HG02678 (cell line): ENCODE measurements at regions not wholly inside any gene's neighbourhood (a gene's known extent, or its start where the extent isn't known, plus 50 kb on each side); places are given as distances from the start of the nearest gene placed in this dataset.

Experiments
- ATAC-seq: cut with Tn5 transposase; IDR thresholded peaks from one replicate; pipeline ENCODE4 v1.9.1; 2021; ENCODE audit warnings: mild to moderate bottlenecking, moderate library complexity; ENCODE audit not compliant: unreplicated experiment

DNA sequence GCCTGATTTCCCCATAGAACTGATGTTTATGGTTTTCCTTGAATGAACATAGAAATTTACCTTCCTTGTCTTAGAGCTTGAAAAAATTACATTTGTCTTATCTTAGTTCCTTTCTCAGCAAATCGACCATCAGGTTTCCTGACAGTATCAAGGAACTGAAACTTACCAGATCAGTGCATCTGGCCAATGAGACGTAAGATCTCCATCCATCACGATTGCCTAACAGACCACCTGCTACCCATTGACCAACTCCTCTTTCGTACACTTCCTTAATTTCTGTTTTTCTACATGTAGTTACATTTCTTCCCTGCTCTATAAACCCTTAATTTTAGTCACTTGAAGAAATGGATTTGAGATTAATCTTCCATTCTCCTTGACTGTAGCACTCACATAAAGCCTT, 57.4 kb upstream of the TMPRSS15 start:
- peak; percentile 53 for ATAC-seq

- no peak for ATAC-seq
Measured at GRCh38 chr21:18461743-18462142, 58.2 kb upstream of the TMPRSS15 start.

GRCh38 chr21:18467715-18468114, 64.1 kb upstream of the TMPRSS15 start:
- no peak for ATAC-seq

DNA sequence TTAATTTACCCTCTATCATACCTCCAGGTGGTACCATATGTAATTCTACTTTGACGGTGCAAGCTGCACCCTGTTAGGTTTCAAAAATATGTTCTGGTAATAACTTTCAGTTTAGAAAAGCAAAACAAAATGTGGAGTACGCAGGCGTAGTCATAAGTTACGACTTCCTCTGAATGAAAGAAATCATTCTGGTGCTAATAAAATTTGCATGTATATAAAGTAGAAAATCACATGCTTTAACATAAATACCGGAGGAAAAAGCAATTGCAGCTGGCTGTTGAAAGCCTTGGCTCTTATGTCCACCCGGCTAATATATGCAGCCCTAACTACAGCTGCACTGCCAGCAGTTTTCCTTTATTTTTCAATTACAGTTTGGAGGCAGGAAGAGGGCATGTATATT, 65.2 kb upstream of the TMPRSS15 start:
- peak; percentile 66 for ATAC-seq

- no peak for ATAC-seq
Measured at GRCh38 chr21:18476639-18477038, 73.1 kb upstream of the TMPRSS15 start.

DNA sequence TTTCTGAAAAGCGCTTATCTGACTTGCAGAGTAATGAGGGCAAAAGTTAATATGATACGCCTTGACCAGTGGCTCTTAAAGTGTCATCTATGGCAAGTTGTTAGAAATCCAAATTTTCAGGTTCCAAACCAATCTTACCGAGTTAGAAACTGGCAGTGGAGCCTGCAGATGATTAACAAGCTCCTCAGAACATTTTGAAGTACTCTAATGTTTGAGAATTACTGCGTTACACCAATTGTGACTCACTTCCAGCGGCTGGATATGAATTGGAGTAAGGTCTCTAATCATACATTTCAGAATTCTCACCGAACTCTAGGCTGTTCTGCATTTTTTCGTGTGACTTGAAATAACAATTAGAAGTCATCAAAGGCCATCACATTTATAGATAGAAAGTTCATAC, 73.5 kb upstream of the TMPRSS15 start:
- no peak for ATAC-seq

GRCh38 chr21:18478513-18478912, 74.9 kb upstream of the TMPRSS15 start:
- no peak for ATAC-seq

DNA sequence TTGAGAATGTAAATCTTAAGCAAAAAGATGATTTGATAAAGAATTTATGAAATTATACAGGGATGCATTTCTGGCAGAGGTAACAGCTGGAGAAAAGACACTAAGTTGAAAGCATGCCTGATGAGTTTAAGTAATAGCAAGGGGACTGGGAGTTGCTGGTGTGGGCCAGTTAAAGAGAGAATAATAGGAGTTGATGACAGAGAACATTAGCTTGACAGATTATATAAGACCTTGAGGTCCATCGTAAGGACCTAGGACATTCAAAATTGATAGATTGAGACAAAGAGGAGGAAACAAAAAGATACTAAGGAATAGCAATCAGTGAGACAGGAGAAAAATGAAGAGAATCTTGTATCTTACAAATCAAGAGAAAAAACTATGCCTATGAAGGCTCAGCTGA, 84.7 kb upstream of the TMPRSS15 start:
- no peak for ATAC-seq

GRCh38 chr21:18493422-18493821, 89.8 kb upstream of the TMPRSS15 start:
- no peak for ATAC-seq

GRCh38 chr21:18495523-18495922, 91.9 kb upstream of the TMPRSS15 start:
- ATAC-seq, result no peak

DNA sequence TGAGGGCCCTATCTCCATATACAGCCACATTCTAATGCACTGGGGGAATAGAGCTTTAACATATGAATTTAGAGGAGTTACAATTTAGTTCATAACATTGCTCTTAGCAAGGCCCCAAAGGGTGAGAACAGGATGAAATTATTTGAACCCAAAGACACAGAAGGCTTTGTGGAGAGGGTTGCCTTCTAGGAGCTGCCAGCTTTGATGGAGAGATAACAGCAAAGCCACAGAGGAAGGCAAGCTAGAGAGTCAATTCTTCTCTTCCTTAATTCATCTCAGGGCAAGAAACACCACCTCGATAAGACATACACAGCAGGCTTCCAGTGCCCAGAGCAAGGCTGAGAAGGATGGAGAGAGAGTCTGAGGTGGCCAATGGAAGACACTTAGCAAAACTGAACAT, 94.8 kb upstream of the TMPRSS15 start:
- no peak for ATAC-seq

DNA sequence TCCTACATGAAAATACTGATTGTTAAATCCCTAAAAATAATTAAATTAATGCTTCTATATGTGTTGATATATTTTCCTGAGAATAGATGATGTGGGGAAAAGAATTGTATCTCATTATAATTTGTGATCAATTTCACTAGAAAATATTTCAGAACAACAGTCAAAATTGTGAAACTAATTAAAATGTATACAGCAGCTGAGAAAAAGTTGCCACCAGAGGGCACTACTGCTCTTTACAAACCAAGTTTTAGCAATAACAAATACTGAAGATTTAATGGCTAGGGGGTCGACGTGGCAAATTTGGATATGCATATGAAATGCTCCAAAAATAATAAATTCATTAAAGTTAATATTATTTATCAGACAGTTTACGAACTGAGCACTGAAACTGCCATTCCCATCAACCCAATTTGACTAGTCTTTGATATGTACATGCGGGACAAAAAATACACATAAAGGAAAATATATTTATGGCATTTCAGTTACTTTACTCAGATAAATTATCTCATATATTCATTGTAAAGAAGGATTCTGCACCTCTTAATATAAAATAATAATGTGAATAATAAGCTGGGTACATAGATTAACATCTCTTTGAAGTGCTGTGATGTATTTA, 96.3 kb upstream of the TMPRSS15 start:
- ATAC-seq, result no peak

- no peak for ATAC-seq
Measured at GRCh38 chr21:18518054-18518481, 114.5 kb upstream of the TMPRSS15 start.

GRCh38 chr21:18521204-18521603, 117.6 kb upstream of the TMPRSS15 start:
- no peak for ATAC-seq

DNA sequence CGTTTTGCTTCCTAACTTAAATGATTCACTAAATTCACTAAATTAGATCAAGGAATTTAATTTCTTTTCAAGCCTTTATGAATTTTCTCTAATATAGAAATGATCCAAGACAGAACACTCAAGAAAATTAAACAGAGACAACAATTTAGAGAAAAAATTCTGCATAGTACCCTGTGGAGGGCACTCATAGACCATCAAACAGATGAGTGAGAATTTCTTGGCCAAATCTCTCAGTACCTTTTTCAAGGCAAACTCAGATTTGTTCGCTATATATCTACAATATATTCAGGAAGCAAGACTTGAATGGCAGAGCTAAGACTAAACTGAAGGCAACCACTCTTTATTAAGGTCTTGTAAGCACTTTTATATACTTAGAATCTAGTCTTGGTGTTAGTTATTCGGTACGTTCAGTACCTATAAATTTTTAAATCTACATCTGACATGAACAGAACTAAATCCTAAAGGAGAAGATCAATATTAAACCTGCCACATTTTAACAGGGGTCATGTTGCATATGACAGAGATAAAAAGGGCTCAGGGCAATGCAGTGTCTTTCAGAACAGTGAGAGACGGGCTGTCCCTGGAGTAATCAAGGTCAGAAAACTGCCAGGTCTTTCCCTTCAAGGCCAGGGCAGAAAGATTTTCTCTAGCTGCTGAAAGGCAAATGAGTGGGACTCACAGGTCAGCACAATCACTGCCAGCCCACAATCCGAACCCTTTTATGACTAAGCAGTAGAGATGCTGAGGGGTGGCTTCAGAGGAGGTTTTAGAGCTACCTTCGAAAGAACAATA, 118.8 kb upstream of the TMPRSS15 start:
- no peak for ATAC-seq

DNA sequence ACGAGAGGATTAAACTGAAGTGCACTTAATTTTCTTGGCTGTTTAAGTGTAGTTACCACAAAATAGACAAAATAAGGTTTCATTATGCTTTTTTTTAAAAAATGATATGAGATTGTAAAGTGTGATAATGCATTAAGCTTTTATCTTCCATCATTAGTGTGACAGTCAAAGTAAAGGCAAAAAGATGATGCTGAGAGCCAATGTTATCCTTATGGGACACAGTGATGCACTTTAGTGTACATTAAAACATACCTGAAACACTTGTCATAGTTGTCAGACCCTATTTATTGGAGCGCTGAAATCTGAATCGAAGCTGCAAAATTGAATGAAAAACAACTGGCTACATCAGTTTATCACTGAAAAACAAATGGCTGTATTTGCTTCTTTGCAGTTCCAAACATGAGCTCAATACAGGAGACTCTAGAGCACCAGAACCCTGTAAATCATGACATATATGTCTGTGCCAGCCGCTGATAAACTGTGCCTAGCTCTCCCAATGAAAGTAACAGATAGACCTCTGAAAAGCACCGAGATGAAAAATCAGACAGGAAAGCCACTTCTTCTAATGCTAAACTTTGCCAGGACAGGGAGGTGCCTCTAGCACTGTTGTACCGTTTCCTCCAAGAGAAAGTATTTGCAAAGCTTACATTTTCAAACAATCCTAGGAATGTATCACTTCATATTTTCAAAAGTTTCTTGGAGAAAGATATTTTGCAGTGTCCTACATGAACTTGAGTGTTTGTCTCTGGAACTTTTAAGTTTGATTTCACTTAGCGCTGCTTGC, 120.7 kb upstream of the TMPRSS15 start:
- ATAC-seq, result no peak

DNA sequence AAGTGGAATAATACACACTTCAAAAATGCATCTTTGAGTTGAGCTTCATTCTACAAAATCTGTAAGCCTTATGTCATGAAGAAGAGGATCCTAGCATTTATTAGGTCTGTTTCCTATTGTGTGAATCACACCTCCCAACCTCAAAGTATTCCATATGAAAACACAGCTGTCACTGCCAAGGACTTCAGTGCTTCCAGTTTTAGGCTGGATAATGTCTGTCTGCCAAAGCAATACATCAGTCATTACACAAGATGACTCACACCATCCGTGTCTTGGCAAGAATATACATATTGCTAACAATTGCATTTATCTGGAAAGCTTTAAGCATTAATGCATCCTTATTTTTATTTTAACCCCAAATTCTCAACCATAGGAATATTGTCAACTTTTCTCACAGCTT, 125.7 kb upstream of the TMPRSS15 start:
- no peak for ATAC-seq

DNA sequence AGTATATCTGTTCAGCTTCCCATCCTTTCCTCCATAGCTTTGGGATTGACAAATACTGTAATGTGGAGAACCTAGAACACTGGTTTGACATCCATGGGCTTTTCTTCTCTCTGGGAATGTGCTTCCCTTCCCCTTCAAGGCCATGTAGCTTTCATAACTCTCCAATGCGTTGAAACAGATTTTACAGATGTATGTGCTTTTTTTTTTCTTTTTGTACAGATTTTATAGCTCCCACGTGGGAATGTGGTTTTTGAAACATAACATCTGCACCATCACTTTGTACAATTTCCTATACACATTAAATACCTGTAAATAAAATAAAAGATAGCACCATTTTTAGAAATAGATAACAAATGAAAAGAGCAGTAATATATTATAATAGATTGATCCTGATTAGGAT, 138.5 kb upstream of the TMPRSS15 start:
- ATAC-seq, result no peak

DNA sequence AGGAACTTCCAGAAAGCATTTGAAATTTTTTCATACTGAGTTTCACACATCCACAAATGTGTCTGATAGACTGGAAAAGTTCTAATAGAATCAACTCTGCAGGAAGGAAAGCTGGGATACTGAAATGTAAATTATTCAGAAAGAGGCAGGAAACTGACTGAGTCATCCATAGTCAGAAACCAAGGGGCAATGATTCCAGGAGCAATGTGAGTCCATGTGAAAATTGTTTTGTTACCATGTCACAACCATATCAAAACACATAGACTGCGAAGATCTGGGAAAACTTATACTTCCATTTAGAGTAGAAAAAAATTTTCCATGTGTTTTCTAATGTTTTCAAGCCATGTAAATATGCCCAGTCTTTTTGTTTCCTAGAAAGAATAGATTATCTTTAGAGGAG, 142.3 kb upstream of the TMPRSS15 start:
- no peak for ATAC-seq

DNA sequence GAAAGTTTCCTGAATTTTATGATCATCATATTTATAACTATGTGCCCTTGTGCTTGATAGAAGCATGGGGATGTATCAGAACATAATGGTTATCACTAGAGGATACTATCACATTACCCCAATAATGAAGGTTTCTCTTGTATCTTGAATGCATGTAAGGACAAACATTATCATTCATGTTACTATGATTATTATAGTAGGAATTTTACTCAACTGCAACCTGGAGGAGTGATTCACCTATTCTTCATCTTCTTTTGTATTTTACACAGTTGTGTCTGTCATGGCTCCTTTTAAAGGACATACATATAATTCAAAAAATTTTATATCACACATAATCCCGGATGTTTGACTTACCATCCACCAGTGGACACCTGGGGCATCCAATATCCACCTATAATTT, 143.8 kb upstream of the TMPRSS15 start:
- ATAC-seq, result no peak

- no peak for ATAC-seq
Measured at GRCh38 chr21:18548249-18548648, 144.7 kb upstream of the TMPRSS15 start.
